LNCaP clone FGC (cell line): ENCODE measurements at regions not wholly inside any gene's neighbourhood (a gene's known extent, or its start where the extent isn't known, plus 50 kb on each side); places are given as distances from the start of the nearest gene placed in this dataset.

Experiments used
- DNase-seq: peaks from one replicate; pipeline ENCODE4 v3.0.0-alpha.2; 2011; ENCODE audit warnings: low read depth
- H3K4me3 ChIP-seq: 2 replicates; pipeline ENCODE4 v1.5.1; 2011; ENCODE audit warnings: mild to moderate bottlenecking, low read depth, low read length, control low read depth
- CTCF ChIP-seq: IDR thresholded peaks from 2 replicates; pipeline ENCODE4 v1.5.1; 2012; ENCODE audit warnings: mild to moderate bottlenecking; ENCODE audit not compliant: control insufficient read depth, insufficient read depth; ENCODE audit errors: extremely low read depth

GRCh38 chr21:28537371-28538079, 455.2 kb downstream of the LTN1 start:
- TF ChIP-seq CTCF, result no peak
- no peak overlapping the region for H3K4me3 ChIP-seq
- DNase-seq, result no peak

- DNase-seq, result no peak
- TF ChIP-seq CTCF, result no peak
- no peak overlapping the region for H3K4me3 ChIP-seq
Measured at GRCh38 chr21:28532446-28532845, 460.2 kb downstream of the LTN1 start.

DNA sequence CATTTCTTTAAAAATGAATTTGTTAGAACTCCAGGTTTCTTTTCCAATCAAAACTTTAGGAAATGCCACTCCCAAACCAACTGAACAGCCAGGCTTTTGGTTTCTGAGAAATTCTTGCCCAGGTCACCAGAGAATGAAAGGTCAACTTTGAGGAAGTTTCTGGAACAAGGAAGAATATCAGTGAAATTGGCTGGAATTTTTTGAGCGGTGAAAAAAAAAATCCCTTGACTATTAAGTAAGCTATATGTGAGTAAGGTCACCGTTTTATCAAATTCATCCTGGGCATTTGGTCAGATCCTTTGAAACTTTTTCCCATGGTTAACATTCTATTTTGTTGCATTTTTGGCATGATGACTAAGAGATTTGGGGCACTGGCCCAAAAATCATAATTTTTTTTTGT, 469.3 kb downstream of the LTN1 start:
- TF ChIP-seq CTCF, result no peak
- DNase-seq, result no peak
- H3K4me3 ChIP-seq, result no peak overlapping the region

- peak; percentile 70 for TF ChIP-seq CTCF
- no peak overlapping the region for H3K4me3 ChIP-seq
- no peak for DNase-seq
Measured at GRCh38 chr21:28522014-28522799, 470.5 kb downstream of the LTN1 start.

GRCh38 chr21:28518630-28519029, 474.0 kb downstream of the LTN1 start:
- no peak for TF ChIP-seq CTCF
- DNase-seq, result no peak
- H3K4me3 ChIP-seq, result no peak overlapping the region

- no peak for DNase-seq
- no peak overlapping the region for H3K4me3 ChIP-seq
- TF ChIP-seq CTCF, result peak; percentile 42
Measured at GRCh38 chr21:28516991-28517592, 475.6 kb downstream of the LTN1 start.
